ENCODE measurements at regions not wholly inside any gene's neighbourhood (a gene's known extent, or its start where the extent isn't known, plus 50 kb on each side); places are given as distances from the start of the nearest gene placed in this dataset.

- DNase-seq (ENCODE audit: low spot score): no peak
- no peak for TF ChIP-seq CTCF (IDR thresholded peaks at IDR 0.05)
- no peak overlapping the region for H3K27ac ChIP-seq
- H3K4me3 ChIP-seq: no peak overlapping the region
Observed at GRCh38 chr2:129231924-129232323, 747.5 kb upstream of the RAB6C start.

GRCh38 chr2:129233166-129233565 lies 746.3 kb upstream of the RAB6C start:
- Histone ChIP-seq H3K27ac (no peak overlapping the region), H3K4me3 (no peak overlapping the region)
- no peak for DNase-seq (ENCODE audit: low spot score)
- no peak for TF ChIP-seq CTCF (IDR thresholded peaks at IDR 0.05)

- no peak for DNase-seq (ENCODE audit: low spot score)
- Histone ChIP-seq H3K27ac (no peak overlapping the region), H3K4me3 (no peak overlapping the region)
- TF ChIP-seq CTCF (IDR thresholded peaks at IDR 0.05): no peak
Observed at GRCh38 chr2:129233751-129234406, 745.6 kb upstream of the RAB6C start.

GRCh38 chr2:129236601-129237000 lies 742.9 kb upstream of the RAB6C start:
- DNase-seq (ENCODE audit: low spot score): no peak
- Histone ChIP-seq H3K4me3 (no peak overlapping the region), H3K27ac (no peak overlapping the region)
- TF ChIP-seq CTCF (IDR thresholded peaks at IDR 0.05): no peak

GRCh38 chr2:129237966-129238725 lies 741.3 kb upstream of the RAB6C start:
- TF ChIP-seq CTCF (IDR thresholded peaks at IDR 0.05): no peak
- H3K27ac ChIP-seq: no peak overlapping the region
- no peak for DNase-seq (ENCODE audit: low spot score)
- no peak overlapping the region for H3K4me3 ChIP-seq

- H3K4me3 ChIP-seq: no peak overlapping the region
- H3K27ac ChIP-seq: no peak overlapping the region
- DNase-seq (ENCODE audit: low spot score): no peak
- TF ChIP-seq CTCF (IDR thresholded peaks at IDR 0.05): no peak
Observed at GRCh38 chr2:129239141-129239540, 740.3 kb upstream of the RAB6C start.

GRCh38 chr2:129240061-129240460 lies 739.4 kb upstream of the RAB6C start:
- DNase-seq (ENCODE audit: low spot score): no peak
- Histone ChIP-seq H3K27ac (no peak overlapping the region), H3K4me3 (no peak overlapping the region)
- no peak for TF ChIP-seq CTCF (IDR thresholded peaks at IDR 0.05)

Data from coronary artery (tissue), 2 donors.